Gastroesophageal sphincter (tissue), 4 donors: ENCODE measurements at regions not wholly inside any gene's neighbourhood (a gene's known extent, or its start where the extent isn't known, plus 50 kb on each side); places are given as distances from the start of the nearest gene placed in this dataset.

ENCODE experiments used
- ATAC-seq: fragments of 150-250 bp; one replicate; pipeline ENCODE4 v1.9.1; 2016; ENCODE audit warnings: mild to moderate bottlenecking, moderate library complexity
- H3K27ac ChIP-seq, 4 donors: fragments of 200-600 bp; sonication (generic) in 3 of 4; 1 replicate in 3 of 4; 2 replicates in 1 of 4; pipeline ENCODE4 v1.5.1; 2016 to 2019
- H3K27me3 ChIP-seq: fragments of 200-600 bp; sonication (generic); one replicate; pipeline ENCODE4 v1.5.1; 2019
- H3K36me3 ChIP-seq, 2 donors: fragments of 200-600 bp; sonication (generic); one replicate each; pipeline ENCODE4 v1.5.1; 2019; ENCODE audit warnings: control low read depth in 1 of 2
- H3K4me1 ChIP-seq, 3 donors: fragments of 200-600 bp; sonication (generic); 1 replicate in 2 of 3; 2 replicates in 1 of 3; pipeline ENCODE4 v1.5.1; 2016 to 2019; ENCODE audit warnings: control low read depth in 2 of 3
- H3K4me3 ChIP-seq, 2 donors: fragments of 200-600 bp; sonication (generic); one replicate each; pipeline ENCODE4 v1.5.1; 2019; ENCODE audit warnings: mild to moderate bottlenecking in 1 of 2, moderate library complexity in 1 of 2
- H3K9me3 ChIP-seq, 3 donors: fragments of 200-600 bp; sonication (generic); one replicate each; pipeline ENCODE4 v1.5.1; 2017 to 2019; ENCODE audit warnings: control low read depth in 2 of 3
- CTCF ChIP-seq, 4 experiments: fragments of 200-600 bp in 2 of 4; fragments of 450-650 bp in 2 of 4; sonication (generic) in 1 of 4; IDR thresholded peaks; one replicate each; pipeline ENCODE4 v1.5.1; 2017 to 2019; ENCODE audit warnings: antibody characterized with exemption in 4 of 4, mild to moderate bottlenecking in 2 of 4, moderate library complexity in 2 of 4
- EP300 ChIP-seq: sonication (generic); formaldehyde crosslinking; IDR thresholded peaks from one replicate; pipeline ENCODE4 v1.6.1; 2017; ENCODE audit warnings: antibody characterized with exemption, mild to moderate bottlenecking
- POLR2A ChIP-seq, 2 donors: fragments of 450-650 bp; IDR thresholded peaks; one replicate each; pipeline ENCODE4 v1.6.1; 2017; ENCODE audit warnings: antibody characterized with exemption in 2 of 2, mild to moderate bottlenecking in 2 of 2, moderate library complexity in 1 of 2
- POLR2AphosphoS5 ChIP-seq: sonication (generic); formaldehyde crosslinking; IDR thresholded peaks from one replicate; pipeline ENCODE4 v1.6.1; 2017; ENCODE audit warnings: antibody characterized with exemption
- WGBS, 2 donors: methylation state at CpG; one replicate each; pipeline ENCODE4 v1.1.5; 2018; ENCODE audit warnings: low coverage in 1 of 2; 5-methylcytosine and 5-hydroxymethylcytosine counted together

GRCh38 chr1:20432341-20432740 is 53.7 kb downstream of the CAMK2N1 start:
- no peaks in the 10 kb centered on the region for H3K36me3 ChIP-seq
- H3K27me3 ChIP-seq: peaks cover 86% of the 10 kb centered on the region
- H3K27ac ChIP-seq: no peak overlapping the region
- 83 to 90% methylated on average over 1 to 4 of the region's 4 CpGs for WGBS, 2 donors
- no peak overlapping the region for H3K4me3 ChIP-seq
- ATAC-seq: no peak
- H3K9me3 ChIP-seq: no peaks in the 10 kb centered on the region
- H3K4me1 ChIP-seq: no peaks in the 10 kb centered on the region
- TF ChIP-seq CTCF (IDR thresholded peaks at IDR 0.05) (no peak), POLR2AphosphoS5 (no peak), EP300 (no peak), POLR2A (IDR thresholded peaks at IDR 0.05) (no peak)

- no peaks in the 10 kb centered on the region for H3K9me3 ChIP-seq
- H3K36me3 ChIP-seq: no peaks in the 10 kb centered on the region
- peaks cover 80% of the 10 kb centered on the region for H3K27me3 ChIP-seq
- no peak overlapping the region for H3K4me3 ChIP-seq
- TF ChIP-seq POLR2AphosphoS5 (no peak), EP300 (no peak), POLR2A (IDR thresholded peaks at IDR 0.05) (no peak), CTCF (IDR thresholded peaks at IDR 0.05) (no peak)
- 20 to 27% methylated on average over 1 to 3 of the region's 6 CpGs for WGBS, 2 donors
- no peaks in the 10 kb centered on the region for H3K4me1 ChIP-seq
- H3K27ac ChIP-seq: no peak overlapping the region
- no peak for ATAC-seq
Measured at GRCh38 chr1:20431176-20431460, 54.9 kb downstream of the CAMK2N1 start.

GRCh38 chr1:20430355-20431175 is 55.4 kb downstream of the CAMK2N1 start:
- no peak overlapping the region for H3K27ac ChIP-seq
- peaks cover 0 to 5% (median 0%) of the 10 kb centered on the region in 3 donors for H3K9me3 ChIP-seq
- peaks cover 75% of the 10 kb centered on the region for H3K27me3 ChIP-seq
- H3K36me3 ChIP-seq: no peaks in the 10 kb centered on the region
- no peak for ATAC-seq
- no peaks in the 10 kb centered on the region for H3K4me1 ChIP-seq
- TF ChIP-seq CTCF (IDR thresholded peaks at IDR 0.05) (peak in 1 of 4 experiments; percentile 58), POLR2AphosphoS5 (no peak)
- 22 to 24% methylated on average over 4 to 5 of the region's 12 CpGs for WGBS, 2 donors
- no peak overlapping the region for H3K4me3 ChIP-seq

GRCh38 chr1:20429296-20429695 is 56.7 kb downstream of the CAMK2N1 start:
- peaks cover 62% of the 10 kb centered on the region for H3K27me3 ChIP-seq
- ATAC-seq: no peak
- H3K4me3 ChIP-seq: no peak overlapping the region
- 24 to 30% methylated on average over 2 to 6 of the region's 6 CpGs for WGBS, 2 donors
- no peaks in the 10 kb centered on the region for H3K36me3 ChIP-seq
- no peak overlapping the region for H3K27ac ChIP-seq
- H3K9me3 ChIP-seq: peaks cover 0 to 18% (median 0%) of the 10 kb centered on the region in 3 donors
- TF ChIP-seq POLR2A (IDR thresholded peaks at IDR 0.05) (no peak), EP300 (no peak), CTCF (IDR thresholded peaks at IDR 0.05) (no peak), POLR2AphosphoS5 (no peak)
- no peaks in the 10 kb centered on the region for H3K4me1 ChIP-seq

- Histone ChIP-seq H3K36me3 (no peaks in the 10 kb centered on the region), H3K27ac (no peak overlapping the region), H3K9me3 (peaks cover 0 to 22% (median 0%) of the 10 kb centered on the region in 3 donors), H3K27me3 (peaks cover 57% of the 10 kb centered on the region), H3K4me1 (no peaks in the 10 kb centered on the region), H3K4me3 (no peak overlapping the region)
- 47% methylated on average over 2 of the region's 6 CpGs; no CpG with 5 or more reads in 1 of the 2 donors for WGBS, 2 donors
- TF ChIP-seq CTCF (IDR thresholded peaks at IDR 0.05) (no peak), EP300 (no peak), POLR2A (IDR thresholded peaks at IDR 0.05) (no peak), POLR2AphosphoS5 (no peak)
- no peak for ATAC-seq
Measured at GRCh38 chr1:20428841-20429240, 57.2 kb downstream of the CAMK2N1 start.
